WTC11 (cell line): ENCODE measurements at regions not wholly inside any gene's neighbourhood (a gene's known extent, or its start where the extent isn't known, plus 50 kb on each side); places are given as distances from the start of the nearest gene placed in this dataset.

Experiments used
- NR1H2 ChIP-seq: sonication (generic); formaldehyde crosslinking; IDR thresholded peaks from 2 replicates; pipeline ENCODE4 v1.9.0; 2021; ENCODE audit warnings: mild to moderate bottlenecking, moderate library complexity, missing genetic modification reagents
- TP53 ChIP-seq: sonication (generic); formaldehyde crosslinking; IDR thresholded peaks from 2 replicates; pipeline ENCODE4 v1.8.1; 2023; ENCODE audit warnings: mild to moderate bottlenecking, missing genetic modification reagents
- ZNF121 ChIP-seq: sonication (generic); formaldehyde crosslinking; IDR thresholded peaks from 2 replicates; pipeline ENCODE4 v1.8.0; 2023; ENCODE audit warnings: missing genetic modification reagents
- TF ChIP-seq, protein P1 (sequence below): fragments of 200-600 bp; IDR thresholded peaks from 2 replicates; pipeline ENCODE4 v1.8.0; 2022; ENCODE audit warnings: antibody characterized with exemption
- TF ChIP-seq, protein P2 (sequence below): sonication (generic); formaldehyde crosslinking; IDR thresholded peaks from 2 replicates; pipeline ENCODE4 v1.8.1; 2022; ENCODE audit warnings: low read depth, missing genetic modification reagents, borderline replicate concordance
- TF ChIP-seq, protein P3 (sequence below): sonication (generic); formaldehyde crosslinking; IDR thresholded peaks from 2 replicates; pipeline ENCODE4 v1.8.1; 2022; ENCODE audit warnings: missing genetic modification reagents, borderline replicate concordance
- TF ChIP-seq, protein P4 (sequence below): sonication (generic); formaldehyde crosslinking; IDR thresholded peaks from 2 replicates; pipeline ENCODE4 v1.8.0; 2022; ENCODE audit warnings: mild to moderate bottlenecking, missing genetic modification reagents

DNA sequence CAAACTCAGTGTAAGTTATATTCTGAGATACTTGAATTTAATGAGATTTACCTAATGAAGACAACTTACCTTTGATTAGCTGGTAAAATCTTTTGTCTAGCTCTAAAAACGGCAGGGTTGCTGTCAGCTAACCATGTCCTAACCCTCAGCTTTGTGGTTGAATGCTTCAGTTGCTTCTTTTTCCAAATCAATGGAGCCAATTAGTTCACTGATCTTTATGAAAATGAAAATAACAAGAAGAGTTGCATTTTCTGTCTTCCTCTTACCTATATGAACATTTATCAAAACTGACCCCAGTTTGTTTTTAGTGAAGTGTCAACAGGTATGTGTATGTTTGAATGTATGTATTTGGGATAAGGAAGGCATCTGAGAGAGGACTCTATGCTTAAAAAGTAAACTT, 253.1 kb upstream of the MTPN start:
- TF ChIP-seq ZNF121 (CRISPR knock-in tag) (no peak), TP53 (no peak), NR1H2 (CRISPR knock-in tag) (no peak)
- TF ChIP-seq, protein P1, sequence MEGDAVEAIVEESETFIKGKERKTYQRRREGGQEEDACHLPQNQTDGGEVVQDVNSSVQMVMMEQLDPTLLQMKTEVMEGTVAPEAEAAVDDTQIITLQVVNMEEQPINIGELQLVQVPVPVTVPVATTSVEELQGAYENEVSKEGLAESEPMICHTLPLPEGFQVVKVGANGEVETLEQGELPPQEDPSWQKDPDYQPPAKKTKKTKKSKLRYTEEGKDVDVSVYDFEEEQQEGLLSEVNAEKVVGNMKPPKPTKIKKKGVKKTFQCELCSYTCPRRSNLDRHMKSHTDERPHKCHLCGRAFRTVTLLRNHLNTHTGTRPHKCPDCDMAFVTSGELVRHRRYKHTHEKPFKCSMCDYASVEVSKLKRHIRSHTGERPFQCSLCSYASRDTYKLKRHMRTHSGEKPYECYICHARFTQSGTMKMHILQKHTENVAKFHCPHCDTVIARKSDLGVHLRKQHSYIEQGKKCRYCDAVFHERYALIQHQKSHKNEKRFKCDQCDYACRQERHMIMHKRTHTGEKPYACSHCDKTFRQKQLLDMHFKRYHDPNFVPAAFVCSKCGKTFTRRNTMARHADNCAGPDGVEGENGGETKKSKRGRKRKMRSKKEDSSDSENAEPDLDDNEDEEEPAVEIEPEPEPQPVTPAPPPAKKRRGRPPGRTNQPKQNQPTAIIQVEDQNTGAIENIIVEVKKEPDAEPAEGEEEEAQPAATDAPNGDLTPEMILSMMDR: no peak
- TF ChIP-seq, protein P2, sequence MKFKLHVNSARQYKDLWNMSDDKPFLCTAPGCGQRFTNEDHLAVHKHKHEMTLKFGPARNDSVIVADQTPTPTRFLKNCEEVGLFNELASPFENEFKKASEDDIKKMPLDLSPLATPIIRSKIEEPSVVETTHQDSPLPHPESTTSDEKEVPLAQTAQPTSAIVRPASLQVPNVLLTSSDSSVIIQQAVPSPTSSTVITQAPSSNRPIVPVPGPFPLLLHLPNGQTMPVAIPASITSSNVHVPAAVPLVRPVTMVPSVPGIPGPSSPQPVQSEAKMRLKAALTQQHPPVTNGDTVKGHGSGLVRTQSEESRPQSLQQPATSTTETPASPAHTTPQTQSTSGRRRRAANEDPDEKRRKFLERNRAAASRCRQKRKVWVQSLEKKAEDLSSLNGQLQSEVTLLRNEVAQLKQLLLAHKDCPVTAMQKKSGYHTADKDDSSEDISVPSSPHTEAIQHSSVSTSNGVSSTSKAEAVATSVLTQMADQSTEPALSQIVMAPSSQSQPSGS (CRISPR knock-in tag): no peak
- TF ChIP-seq, protein P3, sequence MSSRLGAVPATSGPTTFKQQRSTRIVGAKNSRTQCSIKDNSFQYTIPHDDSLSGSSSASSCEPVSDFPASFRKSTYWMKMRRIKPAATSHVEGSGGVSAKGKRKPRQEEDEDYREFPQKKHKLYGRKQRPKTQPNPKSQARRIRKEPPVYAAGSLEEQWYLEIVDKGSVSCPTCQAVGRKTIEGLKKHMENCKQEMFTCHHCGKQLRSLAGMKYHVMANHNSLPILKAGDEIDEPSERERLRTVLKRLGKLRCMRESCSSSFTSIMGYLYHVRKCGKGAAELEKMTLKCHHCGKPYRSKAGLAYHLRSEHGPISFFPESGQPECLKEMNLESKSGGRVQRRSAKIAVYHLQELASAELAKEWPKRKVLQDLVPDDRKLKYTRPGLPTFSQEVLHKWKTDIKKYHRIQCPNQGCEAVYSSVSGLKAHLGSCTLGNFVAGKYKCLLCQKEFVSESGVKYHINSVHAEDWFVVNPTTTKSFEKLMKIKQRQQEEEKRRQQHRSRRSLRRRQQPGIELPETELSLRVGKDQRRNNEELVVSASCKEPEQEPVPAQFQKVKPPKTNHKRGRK (CRISPR knock-in tag): no peak
- TF ChIP-seq, protein P4, sequence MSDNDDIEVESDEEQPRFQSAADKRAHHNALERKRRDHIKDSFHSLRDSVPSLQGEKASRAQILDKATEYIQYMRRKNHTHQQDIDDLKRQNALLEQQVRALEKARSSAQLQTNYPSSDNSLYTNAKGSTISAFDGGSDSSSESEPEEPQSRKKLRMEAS: no peak
